ENCODE measurements at regions not wholly inside any gene's neighbourhood (a gene's known extent, or its start where the extent isn't known, plus 50 kb on each side); places are given as distances from the start of the nearest gene placed in this dataset.

GRCh38 chr1:189550498-189550897 lies 927.2 kb downstream of the BRINP3 start:
- Histone ChIP-seq H4K20me1 (ENCODE audit: insufficient read depth) (no peaks in the 10 kb centered on the region), H3K79me2 (replicated peaks; ENCODE audit: insufficient read depth, low read length) (no peaks in the 10 kb centered on the region), H3K9me3 (ENCODE audit: low read length) (no peaks in the 10 kb centered on the region), H3K36me3 (ENCODE audit: insufficient read depth, low read length) (no peaks in the 10 kb centered on the region), H2AFZ (ENCODE audit: low read depth, low read length) (no peak overlapping the region), H3K9me2 (ENCODE audit: insufficient read depth, low read length) (no peaks in the 10 kb centered on the region), H3F3A (ENCODE audit: insufficient read depth, low read length, poor library complexity, severe bottlenecking) (no peaks in the 10 kb centered on the region), H3K27me3 (ENCODE audit: insufficient read depth, low read depth, low read length) (no peaks in the 10 kb centered on the region), H3K4me3 (ENCODE audit: low read length) (no peak overlapping the region), H3K27ac (ENCODE audit: low read length) (no peak overlapping the region), H3K4me2 (ENCODE audit: low read length) (no peak overlapping the region), H3K9ac (ENCODE audit: low read length) (no peak overlapping the region)
- no peak for TF ChIP-seq TAF1 (IDR thresholded peaks at IDR 0.05; ENCODE audit: low read depth)
- no peak for TF ChIP-seq MXI1 (conservative IDR thresholded peaks at IDR 0.05; ENCODE audit: poor library complexity, severe bottlenecking)
- TF ChIP-seq EZH2 (IDR thresholded peaks at IDR 0.05; ENCODE audit: borderline replicate concordance, insufficient read depth, low read length, poor library complexity, severe bottlenecking): no peak
- TF ChIP-seq POLR2AphosphoS5 (IDR thresholded peaks at IDR 0.05): no peak

GRCh38 chr1:189563784-189564183 lies 913.9 kb downstream of the BRINP3 start:
- Histone ChIP-seq H3F3A (ENCODE audit: insufficient read depth, low read length, poor library complexity, severe bottlenecking) (no peaks in the 10 kb centered on the region), H3K9ac (ENCODE audit: low read length) (no peak overlapping the region), H3K79me2 (replicated peaks; ENCODE audit: insufficient read depth, low read length) (no peaks in the 10 kb centered on the region), H3K27me3 (ENCODE audit: insufficient read depth, low read depth, low read length) (no peaks in the 10 kb centered on the region), H3K36me3 (ENCODE audit: insufficient read depth, low read length) (no peaks in the 10 kb centered on the region), H3K9me3 (ENCODE audit: low read length) (no peaks in the 10 kb centered on the region), H3K4me3 (ENCODE audit: low read length) (no peak overlapping the region), H3K4me2 (ENCODE audit: low read length) (no peak overlapping the region), H3K9me2 (ENCODE audit: insufficient read depth, low read length) (no peaks in the 10 kb centered on the region), H2AFZ (ENCODE audit: low read depth, low read length) (no peak overlapping the region), H4K20me1 (ENCODE audit: insufficient read depth) (no peaks in the 10 kb centered on the region), H3K27ac (ENCODE audit: low read length) (no peak overlapping the region)
- TF ChIP-seq EP300 (conservative IDR thresholded peaks at IDR 0.05; ENCODE audit: poor library complexity, severe bottlenecking) (no peak), TAF1 (IDR thresholded peaks at IDR 0.05; ENCODE audit: low read depth) (no peak), REST (IDR thresholded peaks at IDR 0.05; ENCODE audit: borderline replicate concordance) (no peak), SMC3 (conservative IDR thresholded peaks at IDR 0.05; ENCODE audit: poor library complexity) (no peak), EZH2 (IDR thresholded peaks at IDR 0.05; ENCODE audit: borderline replicate concordance, insufficient read depth, low read length, poor library complexity, severe bottlenecking) (no peak), POLR2AphosphoS5 (IDR thresholded peaks at IDR 0.05) (no peak), MXI1 (conservative IDR thresholded peaks at IDR 0.05; ENCODE audit: poor library complexity, severe bottlenecking) (no peak), CTCF (IDR thresholded peaks at IDR 0.05; ENCODE audit: poor library complexity, severe bottlenecking) (no peak), RAD21 (conservative IDR thresholded peaks at IDR 0.05) (no peak)
